ENCODE measurements at regions not wholly inside any gene's neighbourhood (a gene's known extent, or its start where the extent isn't known, plus 50 kb on each side); places are given as distances from the start of the nearest gene placed in this dataset.
A peak's percentile ranks its signal among the peaks of the same experiment; 100 is the strongest.

GRCh38 chr3:71991681-71992080 lies 206.7 kb upstream of the PROK2 start:
- no peak for TF ChIP-seq SPI1 (IDR thresholded peaks at IDR 0.05; ENCODE audit: low read depth, low read length)
- TF ChIP-seq PAX5 (IDR thresholded peaks at IDR 0.05; ENCODE audit: insufficient read depth, low read length, severe bottlenecking): no peak
- TF ChIP-seq POLR2AphosphoS5 (IDR thresholded peaks at IDR 0.05; ENCODE audit: low read depth, low read length): no peak
- no peak for TF ChIP-seq TAF1 (IDR thresholded peaks at IDR 0.05; ENCODE audit: low read depth, low read length)
- no peak for TF ChIP-seq POU2F2 (IDR thresholded peaks at IDR 0.05; ENCODE audit: low read depth, low read length)
- no peak for TF ChIP-seq POLR2A (IDR thresholded peaks at IDR 0.05; ENCODE audit: low read depth, low read length)
- FAIRE-seq (no peak), DNase-seq (ENCODE audit: insufficient read length, low spot score) (no peak)

- TF ChIP-seq SPI1 (IDR thresholded peaks at IDR 0.05; ENCODE audit: low read depth, low read length) (no peak), POLR2A (IDR thresholded peaks at IDR 0.05; ENCODE audit: low read depth, low read length) (no peak), TAF1 (IDR thresholded peaks at IDR 0.05; ENCODE audit: low read depth, low read length) (no peak), POLR2AphosphoS5 (IDR thresholded peaks at IDR 0.05; ENCODE audit: low read depth, low read length) (no peak), POU2F2 (IDR thresholded peaks at IDR 0.05; ENCODE audit: low read depth, low read length) (no peak), PAX5 (IDR thresholded peaks at IDR 0.05; ENCODE audit: insufficient read depth, low read length, severe bottlenecking) (no peak)
- DNase-seq (ENCODE audit: insufficient read length, low spot score): no peak
- peak; percentile 28 for FAIRE-seq
Observed at GRCh38 chr3:71991046-71991445, 206.1 kb upstream of the PROK2 start.

- DNase-seq (ENCODE audit: insufficient read length, low spot score) (no peak), FAIRE-seq (no peak)
- no peak for TF ChIP-seq POLR2A (IDR thresholded peaks at IDR 0.05; ENCODE audit: low read depth, low read length)
- no peak for TF ChIP-seq TAF1 (IDR thresholded peaks at IDR 0.05; ENCODE audit: low read depth, low read length)
- no peak for TF ChIP-seq POLR2AphosphoS5 (IDR thresholded peaks at IDR 0.05; ENCODE audit: low read depth, low read length)
- no peak for TF ChIP-seq PAX5 (IDR thresholded peaks at IDR 0.05; ENCODE audit: insufficient read depth, low read length, severe bottlenecking)
- no peak for TF ChIP-seq POU2F2 (IDR thresholded peaks at IDR 0.05; ENCODE audit: low read depth, low read length)
- TF ChIP-seq SPI1 (IDR thresholded peaks at IDR 0.05; ENCODE audit: low read depth, low read length): no peak
Observed at GRCh38 chr3:71990545-71990944, 205.6 kb upstream of the PROK2 start.

- DNase-seq (ENCODE audit: insufficient read length, low spot score) (no peak), FAIRE-seq (no peak)
- no peak for TF ChIP-seq SPI1 (IDR thresholded peaks at IDR 0.05; ENCODE audit: low read depth, low read length)
- TF ChIP-seq POLR2AphosphoS5 (IDR thresholded peaks at IDR 0.05; ENCODE audit: low read depth, low read length): no peak
- TF ChIP-seq PAX5 (IDR thresholded peaks at IDR 0.05; ENCODE audit: insufficient read depth, low read length, severe bottlenecking): no peak
- TF ChIP-seq TAF1 (IDR thresholded peaks at IDR 0.05; ENCODE audit: low read depth, low read length): no peak
- no peak for TF ChIP-seq POLR2A (IDR thresholded peaks at IDR 0.05; ENCODE audit: low read depth, low read length)
- no peak for TF ChIP-seq POU2F2 (IDR thresholded peaks at IDR 0.05; ENCODE audit: low read depth, low read length)
Observed at GRCh38 chr3:71989165-71989564, 204.2 kb upstream of the PROK2 start.

DNA sequence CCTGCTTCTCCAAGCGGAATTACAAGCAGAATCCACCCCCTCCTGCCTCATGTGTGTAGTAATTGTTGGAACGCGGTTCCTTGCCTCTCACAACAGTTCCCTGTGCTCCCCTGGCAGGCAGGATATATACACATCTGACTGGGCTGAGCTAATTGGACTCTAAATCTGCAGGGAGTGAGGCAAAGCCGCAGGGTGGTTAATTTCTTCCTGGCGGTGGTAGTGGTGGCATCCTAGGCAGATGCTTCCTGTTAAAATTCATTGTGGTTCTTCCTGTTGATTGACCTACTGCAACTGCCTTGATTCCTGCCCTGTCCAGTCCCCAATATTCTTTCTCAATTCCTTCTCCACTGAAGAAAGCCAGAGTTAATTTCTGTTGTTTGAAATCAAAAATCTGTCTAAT lies 202.9 kb upstream of the PROK2 start:
- peak; percentile 65 for FAIRE-seq
- TF ChIP-seq TAF1 (IDR thresholded peaks at IDR 0.05; ENCODE audit: low read depth, low read length): no peak
- no peak for TF ChIP-seq POLR2A (IDR thresholded peaks at IDR 0.05; ENCODE audit: low read depth, low read length)
- no peak for TF ChIP-seq PAX5 (IDR thresholded peaks at IDR 0.05; ENCODE audit: insufficient read depth, low read length, severe bottlenecking)
- no peak for TF ChIP-seq POU2F2 (IDR thresholded peaks at IDR 0.05; ENCODE audit: low read depth, low read length)
- TF ChIP-seq SPI1 (IDR thresholded peaks at IDR 0.05; ENCODE audit: low read depth, low read length): no peak
- no peak for TF ChIP-seq POLR2AphosphoS5 (IDR thresholded peaks at IDR 0.05; ENCODE audit: low read depth, low read length)
- DNase-seq (ENCODE audit: insufficient read length, low spot score): no peak

DNA sequence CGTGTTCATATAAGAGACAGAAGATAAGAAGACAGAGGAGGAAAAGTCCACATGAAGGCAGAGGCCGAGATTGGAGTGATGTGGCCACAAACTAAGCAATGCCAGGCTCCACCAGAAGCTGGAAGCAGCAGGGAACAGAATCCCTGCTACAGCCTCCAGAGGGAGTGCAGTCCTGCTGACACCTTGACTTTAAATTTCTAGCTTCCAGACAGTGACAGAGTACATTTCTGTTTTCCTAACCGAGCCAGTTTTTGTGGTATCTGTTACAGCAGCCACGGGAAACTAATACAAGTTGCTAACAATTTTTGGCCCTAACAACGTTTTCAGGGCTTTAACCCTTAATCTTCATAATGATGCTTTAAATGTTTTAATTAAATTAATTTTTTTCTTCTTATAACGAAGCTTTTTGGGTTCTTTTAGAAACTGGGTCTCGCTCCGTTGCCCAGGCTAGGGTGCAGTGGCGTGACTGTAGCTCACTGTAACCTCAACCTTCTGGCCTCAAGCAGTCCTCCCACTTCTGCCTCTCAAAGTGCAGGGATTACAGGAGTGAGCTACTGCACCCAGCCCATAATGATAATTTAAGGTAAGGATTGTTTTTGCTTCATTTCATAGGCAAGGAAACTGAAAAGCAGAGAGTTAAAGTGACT lies 202.3 kb upstream of the PROK2 start:
- peak; percentile 45 for FAIRE-seq
- DNase-seq (ENCODE audit: insufficient read length, low spot score): no peak
- TF ChIP-seq POLR2A (IDR thresholded peaks at IDR 0.05; ENCODE audit: low read depth, low read length) (no peak), POLR2AphosphoS5 (IDR thresholded peaks at IDR 0.05; ENCODE audit: low read depth, low read length) (no peak), PAX5 (IDR thresholded peaks at IDR 0.05; ENCODE audit: insufficient read depth, low read length, severe bottlenecking) (peak; percentile 91), SPI1 (IDR thresholded peaks at IDR 0.05; ENCODE audit: low read depth, low read length) (0 out of 2 replicates have a peak, but pooled peaks have one; percentile 12), POU2F2 (IDR thresholded peaks at IDR 0.05; ENCODE audit: low read depth, low read length) (no peak), TAF1 (IDR thresholded peaks at IDR 0.05; ENCODE audit: low read depth, low read length) (no peak)

DNA sequence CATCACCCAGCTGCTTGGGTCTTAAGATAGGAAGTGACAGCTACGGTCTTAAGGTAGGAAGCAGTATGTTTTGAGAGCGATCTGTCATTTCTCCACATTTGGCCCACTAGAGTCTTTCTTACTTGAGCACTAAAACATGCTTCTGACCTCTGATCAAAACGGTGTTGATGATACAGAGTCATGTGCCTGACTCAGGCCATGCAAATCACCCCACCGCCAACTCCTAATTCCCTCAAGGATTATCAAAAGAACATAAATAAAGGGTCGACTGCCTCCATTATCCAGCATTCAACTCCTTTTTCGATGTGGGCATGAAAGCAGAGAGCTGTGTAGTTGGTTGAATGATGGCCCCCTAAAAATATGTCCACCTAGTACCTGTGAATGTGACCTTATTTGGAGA lies 201.7 kb upstream of the PROK2 start:
- TF ChIP-seq POLR2A (IDR thresholded peaks at IDR 0.05; ENCODE audit: low read depth, low read length): no peak
- TF ChIP-seq SPI1 (IDR thresholded peaks at IDR 0.05; ENCODE audit: low read depth, low read length): no peak
- no peak for TF ChIP-seq POLR2AphosphoS5 (IDR thresholded peaks at IDR 0.05; ENCODE audit: low read depth, low read length)
- no peak for TF ChIP-seq PAX5 (IDR thresholded peaks at IDR 0.05; ENCODE audit: insufficient read depth, low read length, severe bottlenecking)
- TF ChIP-seq POU2F2 (IDR thresholded peaks at IDR 0.05; ENCODE audit: low read depth, low read length): no peak
- TF ChIP-seq TAF1 (IDR thresholded peaks at IDR 0.05; ENCODE audit: low read depth, low read length): no peak
- DNase-seq (ENCODE audit: insufficient read length, low spot score) (no peak), FAIRE-seq (peak; percentile 87)

GRCh38 chr3:71984843-71985613 lies 200.1 kb upstream of the PROK2 start:
- FAIRE-seq (peak; percentile 99), DNase-seq (ENCODE audit: insufficient read length, low spot score) (no peak)
- 0 out of 2 replicates have a peak, but pooled peaks have one; percentile 59 for TF ChIP-seq POU2F2 (IDR thresholded peaks at IDR 0.05; ENCODE audit: low read depth, low read length)
- TF ChIP-seq TAF1 (IDR thresholded peaks at IDR 0.05; ENCODE audit: low read depth, low read length): no peak
- TF ChIP-seq POLR2AphosphoS5 (IDR thresholded peaks at IDR 0.05; ENCODE audit: low read depth, low read length): no peak
- TF ChIP-seq SPI1 (IDR thresholded peaks at IDR 0.05; ENCODE audit: low read depth, low read length): peak; percentile 52; the same call in 1 of the 2 replicates
- no peak for TF ChIP-seq PAX5 (IDR thresholded peaks at IDR 0.05; ENCODE audit: insufficient read depth, low read length, severe bottlenecking)

DNA sequence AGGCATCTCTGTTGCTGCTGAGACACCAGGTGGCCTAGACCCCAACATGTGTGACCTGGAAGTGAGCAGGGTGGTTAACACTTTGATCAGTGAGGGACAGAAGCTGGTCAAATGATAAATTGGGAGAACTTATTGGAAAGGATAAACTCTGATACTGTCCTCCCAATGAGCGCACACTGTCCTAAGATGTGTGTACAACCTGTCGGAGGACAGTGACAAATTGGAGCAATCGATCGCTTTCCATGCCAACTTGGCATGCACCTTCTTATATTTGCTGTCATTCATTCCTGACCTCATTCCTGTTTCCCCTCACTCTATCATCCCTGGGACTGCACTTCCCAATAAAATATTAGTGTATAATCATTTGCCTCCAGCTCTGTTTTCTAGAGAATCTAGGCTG lies 198.7 kb upstream of the PROK2 start:
- peak; percentile 51 for FAIRE-seq
- no peak for DNase-seq (ENCODE audit: insufficient read length, low spot score)
- TF ChIP-seq PAX5 (IDR thresholded peaks at IDR 0.05; ENCODE audit: insufficient read depth, low read length, severe bottlenecking) (no peak), POLR2A (IDR thresholded peaks at IDR 0.05; ENCODE audit: low read depth, low read length) (no peak), POU2F2 (IDR thresholded peaks at IDR 0.05; ENCODE audit: low read depth, low read length) (no peak), SPI1 (IDR thresholded peaks at IDR 0.05; ENCODE audit: low read depth, low read length) (no peak), TAF1 (IDR thresholded peaks at IDR 0.05; ENCODE audit: low read depth, low read length) (no peak), POLR2AphosphoS5 (IDR thresholded peaks at IDR 0.05; ENCODE audit: low read depth, low read length) (no peak)

Data from GM12891 (cell line).